Pancreas (tissue), 10 donors: ENCODE measurements at regions not wholly inside any gene's neighbourhood (a gene's known extent, or its start where the extent isn't known, plus 50 kb on each side); places are given as distances from the start of the nearest gene placed in this dataset.

Experiments
- ATAC-seq, 4 donors: fragments of 200-7000 bp; cut with Tn5 transposase; one replicate each; pipeline versions ENCODE4 v1.8.0 to v1.9.1; 2020; ENCODE audit warnings: mild to moderate bottlenecking in 4 of 4, moderate library complexity in 4 of 4
- DNase-seq, 6 donors: peaks; one replicate each; pipeline ENCODE4 v3.0.0-alpha.2; 2020
- FAIRE-seq: peaks from 2 replicates; lab custom pipeline; 2012; peaks lifted over from hg19 to GRCh38; lab: Jason Lieb, UNC
- H3K27ac ChIP-seq, 4 donors: fragments of 200-600 bp; sonication (generic); 1 replicate in 3 of 4; 2 replicates in 1 of 4; pipeline versions ENCODE4 v1.5.0 to v1.8.0; 2020
- H3K27me3 ChIP-seq, 4 donors: fragments of 200-600 bp; one replicate each; pipeline ENCODE4 v1.8.0; 2021
- H3K36me3 ChIP-seq, 3 donors: fragments of 200-600 bp; sonication (generic) in 1 of 3; one replicate each; pipeline versions ENCODE4 v1.5.0 to v1.8.0; 2020 to 2021
- H3K4me1 ChIP-seq, 3 donors: fragments of 200-600 bp; one replicate each; pipeline ENCODE4 v1.8.0; 2021
- H3K4me3 ChIP-seq, 4 donors: fragments of 200-600 bp; sonication (generic) in 2 of 4; one replicate each; pipeline versions ENCODE4 v1.5.0 to v1.8.0; 2020 to 2021
- H3K9me3 ChIP-seq, 4 donors: fragments of 200-600 bp; one replicate each; pipeline ENCODE4 v1.8.0; 2021
- WGBS, 2 donors: extraction: QIAGEN DNeasy Blood & Tissue Kit; methylation state at CpG; one replicate each; pipeline ENCODE4 v1.1.7; 2013; 5-methylcytosine and 5-hydroxymethylcytosine counted together
- intact Hi-C, 3 donors: fragments of 100-400 bp; cut with DNase I; formaldehyde crosslinking; loops; one replicate each; pipeline versions ENCODE4 v1.11.1 to v1.14.2; 2022
- TF ChIP-seq, protein P1 (sequence below), 4 donors: fragments of 200-600 bp; sonication (generic) in 3 of 4; IDR thresholded peaks; one replicate each; pipeline versions ENCODE4 v1.5.0 to v1.8.0; 2021; ENCODE audit warnings: antibody characterized with exemption in 4 of 4
- donor health status: healthy with polysubstance abuse.
- donor health status: DM: no; HTN: no; CAD: no; lungs with moderate emphysema.
- donor health status: DM: no; HTN: no; CAD: no.
- donor health status: control.
- donor health status: control.
- donor health status: Bipolar disorder and iron deficiency.
- donor health status: DM: yes; HTN: yes; CAD: no.
- donor health status: DM: no; HTN: no; CAD: no.
- donor health status: DM: no; HTN: no; CAD: no.
- donor health status: DM: yes; HTN: yes; CAD: no.

DNA sequence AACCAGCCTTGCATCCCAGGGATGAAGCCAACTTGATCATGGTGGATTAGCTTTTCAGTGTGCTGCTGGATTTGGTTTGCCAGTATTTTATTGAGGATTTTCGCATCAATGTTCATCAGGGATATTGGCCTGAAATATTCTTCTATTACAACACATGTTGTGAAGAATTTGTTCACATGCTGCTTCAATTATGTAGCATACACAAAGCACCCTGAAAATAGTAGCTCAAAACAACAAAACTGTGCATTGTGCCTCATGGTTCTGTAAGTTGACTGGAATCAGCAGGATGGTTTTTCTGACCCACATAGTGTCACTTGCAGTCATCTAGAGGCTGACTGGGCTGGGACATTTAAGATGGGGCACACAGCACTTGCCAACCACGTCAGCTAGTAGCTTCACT lies 193.9 kb downstream of the SYK start:
- intact Hi-C loops: no loop called here
- 73 to 79% methylated on average over 2 of the region's 2 CpGs for WGBS, 2 donors
- DNase-seq (no peak), ATAC-seq (no peak), FAIRE-seq (no peak)
- no peaks in the 10 kb centered on the region for H3K36me3 ChIP-seq
- no peaks in the 10 kb centered on the region for H3K27me3 ChIP-seq
- H3K27ac ChIP-seq: no peak overlapping the region
- no peaks in the 10 kb centered on the region for H3K4me1 ChIP-seq
- no peak overlapping the region for H3K4me3 ChIP-seq
- TF ChIP-seq, protein P1, sequence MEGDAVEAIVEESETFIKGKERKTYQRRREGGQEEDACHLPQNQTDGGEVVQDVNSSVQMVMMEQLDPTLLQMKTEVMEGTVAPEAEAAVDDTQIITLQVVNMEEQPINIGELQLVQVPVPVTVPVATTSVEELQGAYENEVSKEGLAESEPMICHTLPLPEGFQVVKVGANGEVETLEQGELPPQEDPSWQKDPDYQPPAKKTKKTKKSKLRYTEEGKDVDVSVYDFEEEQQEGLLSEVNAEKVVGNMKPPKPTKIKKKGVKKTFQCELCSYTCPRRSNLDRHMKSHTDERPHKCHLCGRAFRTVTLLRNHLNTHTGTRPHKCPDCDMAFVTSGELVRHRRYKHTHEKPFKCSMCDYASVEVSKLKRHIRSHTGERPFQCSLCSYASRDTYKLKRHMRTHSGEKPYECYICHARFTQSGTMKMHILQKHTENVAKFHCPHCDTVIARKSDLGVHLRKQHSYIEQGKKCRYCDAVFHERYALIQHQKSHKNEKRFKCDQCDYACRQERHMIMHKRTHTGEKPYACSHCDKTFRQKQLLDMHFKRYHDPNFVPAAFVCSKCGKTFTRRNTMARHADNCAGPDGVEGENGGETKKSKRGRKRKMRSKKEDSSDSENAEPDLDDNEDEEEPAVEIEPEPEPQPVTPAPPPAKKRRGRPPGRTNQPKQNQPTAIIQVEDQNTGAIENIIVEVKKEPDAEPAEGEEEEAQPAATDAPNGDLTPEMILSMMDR (IDR thresholded peaks at IDR 0.05): no peak
- no peaks in the 10 kb centered on the region for H3K9me3 ChIP-seq

DNA sequence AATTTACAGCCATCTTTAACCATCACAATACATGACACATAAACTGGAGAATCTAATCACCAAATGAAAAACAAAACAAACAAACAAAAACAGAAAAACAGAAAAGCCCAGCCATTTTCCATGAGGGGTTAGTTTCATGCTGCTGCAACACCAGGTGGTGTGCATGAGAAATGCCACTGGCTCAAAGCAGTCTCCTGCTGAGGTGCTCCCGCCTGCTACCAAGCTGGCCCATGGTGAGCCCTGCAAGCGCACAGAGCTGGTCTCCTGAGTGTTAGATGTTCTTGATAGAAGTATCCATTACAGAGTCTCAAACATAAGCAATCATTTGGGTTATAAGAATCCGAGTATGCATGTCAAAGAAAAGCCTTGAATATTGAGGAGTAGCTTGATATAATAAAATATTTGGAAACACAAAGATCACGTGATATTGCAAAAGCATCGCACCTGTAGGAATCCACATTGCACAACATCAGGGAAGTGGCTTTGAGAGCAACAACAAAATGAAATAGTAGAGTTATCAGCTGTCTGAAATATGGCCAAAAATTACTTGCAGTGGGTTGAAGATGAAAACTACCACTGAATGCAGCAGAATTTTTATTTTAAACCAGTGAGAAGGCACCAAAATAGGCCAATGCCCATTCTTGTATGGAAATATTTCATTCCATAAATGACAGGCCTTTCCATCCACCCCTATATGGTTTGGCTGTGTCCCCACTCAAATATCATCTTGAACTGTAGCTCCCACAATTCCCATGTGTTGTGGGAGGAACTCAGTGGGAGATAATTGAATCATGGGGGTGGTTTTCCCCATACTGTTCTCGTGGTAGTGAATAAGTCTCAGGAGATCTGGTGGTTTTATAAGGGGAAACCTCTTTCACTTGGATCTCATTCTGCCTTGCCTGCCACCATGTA lies 194.8 kb downstream of the SYK start:
- TF ChIP-seq, protein P1 (IDR thresholded peaks at IDR 0.05): no peak
- no peak for FAIRE-seq
- Histone ChIP-seq H3K4me1 (no peaks in the 10 kb centered on the region), H3K27me3 (no peaks in the 10 kb centered on the region), H3K27ac (no peak overlapping the region), H3K4me3 (no peak overlapping the region), H3K36me3 (no peaks in the 10 kb centered on the region), H3K9me3 (no peaks in the 10 kb centered on the region)
- no peak for DNase-seq
- WGBS, 2 donors: 77 to 79% methylated on average over 6 of the region's 6 CpGs
- ATAC-seq: no peak
- intact Hi-C loops: no loop called here

DNA sequence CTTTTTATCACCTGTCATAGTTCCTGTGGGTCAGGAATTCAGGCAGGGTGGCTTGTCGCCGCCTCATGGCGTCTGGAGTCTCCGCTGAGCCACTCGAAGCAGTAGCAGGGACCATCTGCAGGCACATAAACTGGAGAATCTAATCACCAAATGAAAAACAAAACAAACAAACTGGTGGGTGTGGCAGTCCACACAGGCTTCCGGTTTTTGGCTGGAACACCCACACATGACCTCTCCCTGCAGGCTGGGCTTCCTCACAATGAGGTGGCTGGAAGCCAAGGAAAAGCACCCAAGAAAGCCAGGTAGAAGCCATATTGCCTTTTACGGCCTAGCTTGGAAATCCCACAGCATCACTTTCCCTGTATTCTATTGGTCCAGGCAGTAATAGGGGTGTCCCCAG lies 197.0 kb downstream of the SYK start:
- no peaks in the 10 kb centered on the region for H3K4me1 ChIP-seq
- no peak for FAIRE-seq
- no peaks in the 10 kb centered on the region for H3K9me3 ChIP-seq
- no peak overlapping the region for H3K27ac ChIP-seq
- H3K36me3 ChIP-seq: no peaks in the 10 kb centered on the region
- WGBS, 2 donors: 81 to 85% methylated on average over 7 of the region's 7 CpGs
- DNase-seq: no peak
- ATAC-seq: no peak
- intact Hi-C loops: no loop called here
- TF ChIP-seq, protein P1 (IDR thresholded peaks at IDR 0.05): no peak
- H3K27me3 ChIP-seq: no peaks in the 10 kb centered on the region
- no peak overlapping the region for H3K4me3 ChIP-seq

DNA sequence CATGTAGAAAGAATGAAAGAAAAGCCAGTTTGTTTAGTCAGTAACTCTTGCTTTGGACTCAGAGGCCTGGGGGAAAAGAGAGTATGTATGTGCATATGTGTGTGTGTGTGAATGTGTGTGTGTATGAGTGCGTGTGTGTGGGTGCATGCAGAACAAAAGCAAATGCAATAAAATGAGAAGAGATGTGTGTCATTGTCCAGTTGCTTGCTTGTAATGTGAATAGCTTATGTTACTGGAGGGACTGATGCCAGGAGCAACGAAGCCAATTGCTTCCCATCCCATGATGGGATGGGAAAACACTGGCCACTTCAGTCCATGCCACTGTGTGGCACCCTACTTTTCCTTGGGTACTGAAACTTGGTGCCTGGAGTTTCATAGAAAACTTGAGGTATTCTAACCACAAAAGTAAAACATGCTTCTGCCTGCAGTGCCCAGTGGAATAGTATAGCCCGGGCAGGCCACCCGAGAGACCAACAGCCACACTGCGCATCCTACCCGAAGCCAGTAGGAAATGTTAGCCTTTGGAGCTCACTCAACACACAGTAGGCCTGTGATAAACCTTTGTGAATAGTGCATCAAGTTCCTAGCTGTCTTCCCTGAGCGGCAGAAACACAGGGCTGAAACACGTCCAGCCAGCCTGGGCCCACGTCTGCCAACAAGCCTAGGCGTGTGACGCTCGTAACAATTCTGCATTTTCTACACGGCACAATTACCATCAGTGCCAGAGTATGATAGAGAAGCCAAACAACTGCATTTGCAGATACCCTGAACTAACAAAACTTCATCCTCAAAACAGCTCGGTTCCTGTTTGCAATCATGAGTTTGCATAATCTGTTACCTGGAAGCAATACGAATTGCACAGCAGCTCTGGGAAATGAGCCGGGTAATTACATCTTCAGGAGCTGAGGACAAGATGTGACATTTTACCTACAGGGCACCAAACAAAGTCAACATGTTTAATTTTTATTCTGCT lies 198.1 kb downstream of the SYK start:
- FAIRE-seq: no peak

More for the DNA sequence above, 198.1 kb downstream of the SYK start:
- Histone ChIP-seq H3K27ac (peak overlapping the region in 1 of 4 donors; percentile 33), H3K36me3 (no peaks in the 10 kb centered on the region), H3K4me3 (no peak overlapping the region), H3K9me3 (no peaks in the 10 kb centered on the region), H3K4me1 (no peaks in the 10 kb centered on the region), H3K27me3 (no peaks in the 10 kb centered on the region)
- intact Hi-C loops: no loop called here
- DNase-seq (no peak), ATAC-seq (peak in 2 of 4 donors; percentile 75 to 87)
- 85 to 89% methylated on average over 16 of the region's 16 CpGs for WGBS, 2 donors
- TF ChIP-seq, protein P1 (IDR thresholded peaks at IDR 0.05): no peak
